ENCODE measurements at regions not wholly inside any gene's neighbourhood (a gene's known extent, or its start where the extent isn't known, plus 50 kb on each side); places are given as distances from the start of the nearest gene placed in this dataset.
"Not testable (repeated sequence)": the region's sequence is repeated elsewhere in the genome, so short reads cannot be mapped to it uniquely, and the experiment has no call there.

DNA sequence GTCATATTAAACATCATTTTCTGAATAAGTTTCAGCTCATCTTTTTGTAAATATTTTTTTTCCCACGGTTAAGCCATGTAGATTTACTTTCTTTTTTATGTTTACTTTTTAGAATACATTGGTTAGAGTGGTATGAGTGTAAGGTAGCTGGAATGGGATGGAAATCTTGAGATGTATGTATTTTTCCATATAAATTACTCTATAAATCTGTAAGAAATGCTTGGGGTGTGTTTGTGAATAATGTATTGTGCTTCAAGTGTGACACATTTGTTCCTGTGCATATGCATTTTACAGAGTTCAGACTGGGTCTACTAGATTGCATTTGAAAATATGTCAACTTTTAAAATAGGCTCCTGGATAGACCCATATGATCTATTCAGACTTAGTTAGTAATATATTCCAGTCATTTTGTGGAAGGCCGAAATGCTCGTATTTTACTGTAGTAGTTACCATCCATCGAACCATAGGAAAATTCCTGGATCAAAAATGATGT, 756.8 kb downstream of the RAPGEF2 start:
- no peak for DNase-seq

DNA sequence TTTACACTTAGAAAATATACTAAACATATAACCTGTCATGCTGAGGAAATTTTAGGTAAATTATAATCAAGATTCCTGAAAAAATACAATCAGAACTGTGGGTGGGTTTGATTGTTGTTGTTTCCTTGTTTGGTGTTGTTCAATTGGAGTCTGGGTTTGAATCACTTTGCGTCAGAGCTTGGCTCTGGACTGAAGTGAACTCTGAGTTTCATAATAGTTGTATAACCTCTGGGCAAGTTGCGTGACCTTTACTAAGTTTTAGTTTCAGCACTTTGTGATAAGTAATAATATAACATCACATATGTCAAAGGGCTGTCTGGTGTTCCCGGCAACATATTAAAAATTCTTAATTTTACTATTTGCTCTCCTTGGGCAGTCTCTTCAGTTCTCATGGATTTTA, 758.1 kb downstream of the RAPGEF2 start:
- DNase-seq = no peak

GRCh38 chr4:159864337-159864736, 761.5 kb downstream of the RAPGEF2 start:
- no peak for DNase-seq

- DNase-seq = no peak
These were observed 764.8 kb downstream of the RAPGEF2 start for GRCh38 chr4:159867673-159868072.

DNA sequence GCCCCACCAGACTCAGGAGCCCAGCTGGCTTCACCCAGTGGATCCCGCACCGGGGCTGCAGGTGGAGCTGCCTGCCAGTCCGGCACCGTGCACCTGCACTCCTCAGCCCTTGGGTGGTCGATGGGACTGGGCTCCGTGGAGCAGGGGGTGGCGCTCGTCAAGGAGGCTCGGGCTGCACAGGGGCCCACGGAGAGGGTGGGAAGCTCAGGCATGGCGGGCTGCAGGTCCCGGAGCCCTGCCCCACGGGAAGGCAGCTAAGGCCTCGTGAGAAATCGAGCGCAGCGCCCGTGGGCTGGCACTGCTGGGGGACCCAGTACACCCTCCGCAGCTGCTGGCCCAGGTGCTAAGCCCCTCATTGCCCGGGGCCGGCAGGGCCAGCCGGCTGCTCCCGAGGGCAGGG, 766.1 kb downstream of the RAPGEF2 start:
- not testable (repeated sequence) for DNase-seq

- no peak for DNase-seq
These were observed 768.3 kb downstream of the RAPGEF2 start for GRCh38 chr4:159871141-159871540.

DNA sequence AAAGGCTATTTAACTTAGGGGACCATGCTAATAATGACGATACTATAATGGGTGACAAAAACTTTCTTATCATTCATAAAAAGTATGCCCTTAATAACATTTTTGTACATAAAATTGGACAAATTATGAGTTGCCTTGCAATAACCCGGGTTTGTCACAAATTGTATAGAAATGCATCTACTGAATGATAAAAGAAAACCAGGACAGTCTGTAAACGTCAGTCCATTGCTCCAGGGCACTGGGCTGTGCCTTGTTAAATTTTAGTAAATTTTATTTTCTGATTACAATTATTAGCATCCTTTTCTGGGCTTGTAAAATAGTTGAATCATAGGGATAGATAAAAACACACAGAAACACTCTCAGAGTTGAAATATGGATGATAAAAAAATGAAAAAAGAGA, 778.3 kb downstream of the RAPGEF2 start:
- no peak for DNase-seq

GRCh38 chr4:159884989-159885388, 782.1 kb downstream of the RAPGEF2 start:
- no peak for DNase-seq

DNA sequence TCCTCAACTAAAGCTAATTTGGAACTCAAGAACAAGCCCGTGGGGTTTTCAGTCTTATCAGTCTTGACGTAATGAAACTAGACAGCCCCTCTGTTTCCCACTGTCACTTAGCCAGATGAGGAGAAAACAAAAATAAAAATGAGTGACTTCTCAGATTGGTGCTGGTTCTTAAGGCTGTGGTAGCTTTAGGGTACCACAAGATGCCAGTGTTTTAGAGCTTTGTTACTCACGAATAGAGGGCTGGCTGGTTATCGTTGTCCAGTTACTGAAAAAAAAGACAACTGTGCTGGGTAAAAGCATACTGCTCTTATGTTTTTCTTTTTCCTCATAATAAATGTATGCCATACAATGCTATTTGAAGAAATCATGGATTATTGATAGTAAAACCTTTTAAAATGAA, 796.7 kb downstream of the RAPGEF2 start:
- no peak for DNase-seq

- no peak for DNase-seq
These were observed 797.7 kb downstream of the RAPGEF2 start for GRCh38 chr4:159900562-159900961.

- no peak for DNase-seq
These were observed 799.8 kb downstream of the RAPGEF2 start for GRCh38 chr4:159902648-159903047.

- no peak for DNase-seq
These were observed 802.0 kb downstream of the RAPGEF2 start for GRCh38 chr4:159904906-159905305.

- no peak for DNase-seq
These were observed 803.2 kb downstream of the RAPGEF2 start for GRCh38 chr4:159906051-159906450.

- DNase-seq = no peak
These were observed 803.6 kb downstream of the RAPGEF2 start for GRCh38 chr4:159906517-159906916.

GRCh38 chr4:159910721-159911120, 807.8 kb downstream of the RAPGEF2 start:
- no peak for DNase-seq

DNA sequence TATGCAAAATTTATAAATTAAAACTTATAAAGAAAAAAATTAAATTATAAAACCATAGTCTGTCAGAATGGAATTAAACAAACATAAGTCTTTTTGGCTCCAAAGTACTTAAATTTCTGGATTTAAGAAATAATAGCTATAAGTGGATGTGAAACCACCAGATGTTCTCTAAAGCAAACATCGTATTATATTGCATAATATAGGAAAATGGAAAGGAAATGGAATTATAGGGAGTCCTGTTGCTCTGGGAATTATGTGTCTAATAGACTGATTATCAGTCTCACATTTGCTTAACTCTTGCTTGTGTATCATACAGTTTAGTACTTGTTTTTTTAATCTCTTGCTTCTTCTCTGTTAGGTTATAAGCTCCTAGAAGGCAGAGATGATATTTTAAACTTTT, 819.2 kb downstream of the RAPGEF2 start:
- no peak for DNase-seq

DNA sequence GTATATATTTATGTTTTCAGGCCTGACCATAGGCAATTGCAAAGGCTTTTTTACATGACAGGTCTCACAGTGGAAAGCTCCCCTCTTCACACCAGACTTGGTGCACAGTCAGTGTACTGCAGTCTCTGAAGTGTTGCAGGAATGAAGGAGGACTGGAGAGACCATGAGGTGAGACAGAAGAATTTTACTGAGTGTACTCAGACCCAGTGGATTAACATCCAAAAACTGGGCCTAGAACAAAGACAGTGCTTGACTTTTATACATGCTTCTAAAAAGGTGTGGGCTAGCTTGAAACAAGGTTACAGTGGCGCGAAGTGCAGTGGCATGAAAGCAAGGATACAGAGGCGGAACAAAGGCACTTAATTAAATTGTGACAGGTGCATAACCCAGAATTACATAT, 822.9 kb downstream of the RAPGEF2 start:
- no peak for DNase-seq

DNA sequence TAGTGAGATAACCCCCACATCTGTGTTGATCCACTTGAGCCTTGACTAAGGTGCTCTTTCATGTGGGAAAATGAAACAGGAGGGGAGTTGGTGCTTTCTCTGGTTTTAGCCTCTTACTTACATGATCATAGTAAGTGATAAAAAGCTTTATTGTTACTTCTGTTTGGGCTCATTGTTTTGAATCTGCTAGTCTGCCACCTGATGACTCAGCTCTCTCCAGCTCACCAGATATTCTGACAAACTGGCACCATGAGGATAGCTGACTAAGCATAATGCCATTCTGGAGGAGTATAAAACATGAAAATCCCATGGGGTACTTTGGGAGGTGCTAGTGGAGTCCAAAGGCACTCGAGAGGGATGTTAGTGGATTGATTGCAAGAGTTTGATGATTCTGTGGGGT, 824.0 kb downstream of the RAPGEF2 start:
- no peak for DNase-seq

DNA sequence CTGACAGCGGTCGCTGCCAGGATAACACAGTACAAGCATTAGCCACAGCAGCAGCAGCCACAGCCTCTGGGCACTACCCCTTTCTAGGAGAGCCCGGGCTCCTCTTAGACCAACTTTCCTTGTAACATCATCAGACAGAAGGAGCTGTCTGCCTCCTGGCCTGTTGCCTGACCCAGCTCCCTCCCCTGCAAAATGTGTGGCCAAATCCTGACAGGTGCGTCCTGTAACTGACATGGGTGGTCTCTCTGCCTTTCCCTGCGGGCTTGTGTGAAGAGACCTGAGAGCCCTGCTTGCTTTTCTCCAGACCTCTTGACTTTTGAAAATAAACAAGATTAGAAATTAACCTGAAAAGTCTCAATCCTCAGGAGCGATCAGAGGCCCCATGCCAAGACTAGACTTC, 824.9 kb downstream of the RAPGEF2 start:
- DNase-seq = no peak

DNA sequence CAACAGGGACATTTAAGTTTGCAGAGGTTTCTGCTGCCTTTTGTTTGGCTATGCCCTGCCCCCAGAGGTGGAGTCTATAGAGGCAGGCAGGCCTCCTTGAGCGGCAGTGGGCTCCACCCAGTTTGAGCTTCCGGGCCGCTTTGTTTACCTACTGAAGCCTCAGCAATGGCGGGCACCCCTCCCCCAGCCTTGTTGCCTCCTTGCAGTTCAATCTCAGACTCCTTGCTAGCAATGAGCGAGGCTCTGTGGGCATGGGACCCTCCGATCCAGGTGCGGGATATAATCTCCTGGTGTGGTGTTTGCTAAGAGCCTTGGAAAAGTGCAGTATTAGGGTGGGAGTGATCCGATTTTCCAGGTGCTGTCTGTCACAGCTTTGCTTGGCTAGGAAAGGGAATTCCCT, 831.7 kb downstream of the RAPGEF2 start:
- DNase-seq = not testable (repeated sequence)

DNA sequence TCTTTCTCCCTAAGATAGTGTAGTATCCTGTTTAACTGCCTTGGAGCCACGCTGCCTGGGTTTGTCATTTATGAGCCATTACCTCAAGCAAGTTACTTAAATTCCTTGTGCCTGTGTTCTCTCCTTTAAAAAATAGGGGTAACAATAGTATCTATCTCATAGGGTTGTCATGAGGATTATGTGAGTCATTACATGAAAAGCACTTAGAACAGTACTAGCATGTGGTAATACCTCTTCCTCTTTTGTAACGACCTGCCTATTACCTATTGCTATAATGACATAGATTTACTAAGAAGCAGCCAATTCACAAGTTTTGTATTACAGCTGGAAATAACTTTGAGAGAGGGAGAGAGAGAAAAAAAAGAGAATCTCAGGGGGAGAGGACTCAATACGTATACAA, 834.7 kb downstream of the RAPGEF2 start:
- no peak for DNase-seq

- DNase-seq = not testable (repeated sequence)
These were observed 836.8 kb downstream of the RAPGEF2 start for GRCh38 chr4:159939681-159940080.

GRCh38 chr4:159941076-159941475, 838.2 kb downstream of the RAPGEF2 start:
- peak; percentile 7 to 30 for DNase-seq

DNA sequence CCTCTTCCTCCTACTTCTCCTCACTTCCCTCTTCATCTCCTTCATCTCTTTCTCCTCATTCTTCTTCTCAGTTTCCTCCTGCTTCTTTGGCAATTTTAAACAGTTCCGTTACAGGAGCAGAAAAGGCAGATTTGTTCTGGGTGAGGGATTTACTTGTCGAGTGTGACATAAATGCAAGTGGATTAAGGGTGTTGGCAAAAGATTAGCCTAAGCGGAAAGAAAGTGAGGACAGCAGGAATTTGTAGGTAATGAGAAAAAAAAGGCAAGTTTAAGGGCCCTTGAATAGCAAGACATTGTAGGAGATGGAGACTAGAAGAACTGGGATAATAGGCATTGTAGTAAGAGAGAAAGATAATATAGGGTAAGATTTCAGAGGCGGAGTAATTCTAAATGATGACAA, 841.6 kb downstream of the RAPGEF2 start:
- DNase-seq = no peak

DNA sequence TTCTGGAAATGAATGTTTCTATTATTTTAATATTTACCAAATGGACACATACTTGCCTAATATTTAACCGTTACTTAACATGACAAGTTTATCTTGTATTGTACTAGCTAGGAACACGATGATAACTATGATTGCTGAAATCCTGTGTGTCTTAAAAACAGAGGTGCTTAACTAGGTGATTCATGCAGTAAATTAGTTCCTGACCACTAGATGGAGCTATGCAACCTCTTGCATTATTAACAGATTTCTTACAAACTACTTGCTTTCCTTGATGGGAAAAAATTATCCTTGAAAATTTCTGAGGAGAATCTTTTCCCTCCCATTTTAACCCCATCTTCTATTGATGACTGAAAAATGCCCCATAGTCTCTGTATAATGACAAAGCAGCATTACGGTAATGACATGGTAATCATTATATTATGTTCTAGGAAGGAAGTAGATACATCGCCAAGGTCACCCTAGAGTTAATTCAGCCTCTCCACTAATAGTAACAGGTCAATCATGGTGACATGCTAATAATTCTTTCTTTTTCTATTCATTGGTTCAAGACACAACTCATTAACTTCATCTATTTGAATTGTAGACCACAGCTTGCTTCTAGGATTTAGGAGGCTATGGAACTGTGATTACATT, 844.2 kb downstream of the RAPGEF2 start:
- peak; percentile 20 to 25 for DNase-seq
